Endodermal cell (in vitro differentiated cells): ENCODE measurements at regions not wholly inside any gene's neighbourhood (a gene's known extent, or its start where the extent isn't known, plus 50 kb on each side); places are given as distances from the start of the nearest gene placed in this dataset.

Source experiments
- DNase-seq: peaks from one replicate; pipeline ENCODE4 v3.0.0-alpha.2; 2017
- H3K27ac ChIP-seq: 2 replicates; pipeline ENCODE4 v1.5.1; 2013; ENCODE audit warnings: mild to moderate bottlenecking, low read depth, low read length, moderate library complexity
- H3K27me3 ChIP-seq: 2 replicates; pipeline ENCODE4 v1.6.1; 2013; ENCODE audit warnings: mild to moderate bottlenecking, low read length, moderate library complexity; ENCODE audit not compliant: insufficient read depth, control insufficient read depth, poor library complexity, severe bottlenecking
- H3K36me3 ChIP-seq: 2 replicates; pipeline ENCODE4 v1.7.0; 2013; ENCODE audit warnings: mild to moderate bottlenecking, low read length, moderate library complexity; ENCODE audit not compliant: control insufficient read depth, insufficient read depth
- H3K4me1 ChIP-seq: one replicate; pipeline ENCODE4 v1.7.0; 2013; ENCODE audit warnings: low read length; ENCODE audit not compliant: control insufficient read depth, insufficient read depth
- H3K4me3 ChIP-seq: 2 replicates; pipeline ENCODE4 v1.5.1; 2013; ENCODE audit warnings: mild to moderate bottlenecking, low read length, moderate library complexity
- H3K9ac ChIP-seq: 2 replicates; pipeline ENCODE4 v1.6.1; 2013; ENCODE audit warnings: mild to moderate bottlenecking, low read length, moderate library complexity; ENCODE audit not compliant: poor library complexity, severe bottlenecking; ENCODE audit errors: extremely low read depth
- H3K9me3 ChIP-seq: 2 replicates; pipeline ENCODE4 v1.6.1; 2013; ENCODE audit warnings: mild to moderate bottlenecking, low read length, moderate library complexity; ENCODE audit not compliant: control insufficient read depth
- H3K27ac Mint-ChIP-seq: 2 replicates; pipeline ENCODE4 v1.8.0; 2020; ENCODE audit warnings: mixed read lengths
- H3K27me3 Mint-ChIP-seq: 2 replicates; pipeline ENCODE4 v1.8.0; 2021; ENCODE audit warnings: mild to moderate bottlenecking, mixed read lengths; ENCODE audit not compliant: insufficient read depth
- H3K36me3 Mint-ChIP-seq: 2 replicates; pipeline ENCODE4 v1.8.0; 2020; ENCODE audit warnings: low read depth, mixed read lengths
- H3K4me1 Mint-ChIP-seq: 2 replicates; pipeline ENCODE4 v1.8.0; 2020; ENCODE audit warnings: mixed read lengths
- H3K4me3 Mint-ChIP-seq: 2 replicates; pipeline ENCODE4 v1.8.0; 2020; ENCODE audit warnings: mild to moderate bottlenecking, moderate library complexity, mixed read lengths
- H3K9me3 Mint-ChIP-seq: 2 replicates; pipeline ENCODE4 v1.8.0; 2020; ENCODE audit warnings: mild to moderate bottlenecking, mixed read lengths
- CTCF ChIP-seq: fragments of 200-600 bp; sonication (generic); conservative IDR thresholded peaks from 2 replicates; pipeline ENCODE4 v1.5.0; 2021; ENCODE audit warnings: antibody characterized with exemption, mild to moderate bottlenecking
- WGBS, 2 experiments: methylation state at CpG; one replicate each; pipeline versions ENCODE4 v1.1.5 to v1.1.7; 2013; ENCODE audit warnings: missing lambda C conversion rate in 2 of 2, mixed read lengths in 1 of 2; ENCODE audit not compliant: insufficient coverage in 1 of 2, insufficient read length in 1 of 2; 5-methylcytosine and 5-hydroxymethylcytosine counted together

GRCh38 chr6:23154159-23154558, 584.8 kb downstream of the HDGFL1 start:
- Histone ChIP-seq H3K9me3 (peaks cover 12% of the 10 kb centered on the region), H3K27ac (no peak overlapping the region), H3K27me3 (no peaks in the 10 kb centered on the region), H3K4me1 (no peaks in the 10 kb centered on the region), H3K9ac (no peak overlapping the region), H3K4me3 (no peak overlapping the region), H3K36me3 (no peaks in the 10 kb centered on the region)
- H3K27me3 Mint-ChIP-seq, result no peaks in the 10 kb centered on the region
- TF ChIP-seq CTCF, result no peak
- H3K4me3 Mint-ChIP-seq, result no peak overlapping the region
- DNase-seq, result no peak
- H3K9me3 Mint-ChIP-seq, result peaks cover 14% of the 10 kb centered on the region
- peaks cover 2% of the 10 kb centered on the region for H3K36me3 Mint-ChIP-seq
- no peaks in the 10 kb centered on the region for H3K4me1 Mint-ChIP-seq
- H3K27ac Mint-ChIP-seq, result no peak overlapping the region

- Histone ChIP-seq H3K27me3 (no peaks in the 10 kb centered on the region), H3K9me3 (peaks cover 76% of the 10 kb centered on the region), H3K4me1 (no peaks in the 10 kb centered on the region), H3K4me3 (peak overlapping the region; percentile 74), H3K36me3 (no peaks in the 10 kb centered on the region), H3K27ac (no peak overlapping the region), H3K9ac (no peak overlapping the region)
- peaks cover 25% of the 10 kb centered on the region for H3K36me3 Mint-ChIP-seq
- no peak overlapping the region for H3K27ac Mint-ChIP-seq
- no peaks in the 10 kb centered on the region for H3K27me3 Mint-ChIP-seq
- H3K9me3 Mint-ChIP-seq, result peaks cover 73% of the 10 kb centered on the region
- peaks cover 7% of the 10 kb centered on the region for H3K4me1 Mint-ChIP-seq
- TF ChIP-seq CTCF, result no peak
- DNase-seq, result no peak
- WGBS, 2 experiments, result 60% methylated on average over 1 of the region's 1 CpG; no CpG with 5 or more reads in 1 of the 2 experiments
- H3K4me3 Mint-ChIP-seq, result no peak overlapping the region
These were observed 600.7 kb downstream of the HDGFL1 start for GRCh38 chr6:23170049-23170448.

GRCh38 chr6:23173234-23173633, 603.9 kb downstream of the HDGFL1 start:
- no peak overlapping the region for H3K9ac ChIP-seq
- no peaks in the 10 kb centered on the region for H3K36me3 ChIP-seq
- Mint-ChIP-seq H3K27ac (no peak overlapping the region), H3K9me3 (peaks cover 44% of the 10 kb centered on the region), H3K4me1 (peaks cover 14% of the 10 kb centered on the region), H3K36me3 (peaks cover 12% of the 10 kb centered on the region), H3K27me3 (no peaks in the 10 kb centered on the region), H3K4me3 (no peak overlapping the region)
- no peaks in the 10 kb centered on the region for H3K27me3 ChIP-seq
- no peak overlapping the region for H3K4me3 ChIP-seq
- TF ChIP-seq CTCF, result no peak
- H3K27ac ChIP-seq, result no peak overlapping the region
- H3K4me1 ChIP-seq, result no peaks in the 10 kb centered on the region
- WGBS, 2 experiments, result 92% methylated on average over 3 of the region's 3 CpGs; no CpG with 5 or more reads in 1 of the 2 experiments
- peaks cover 59% of the 10 kb centered on the region for H3K9me3 ChIP-seq
- no peak for DNase-seq
